GM23338 (cell line): ENCODE measurements at regions not wholly inside any gene's neighbourhood (a gene's known extent, or its start where the extent isn't known, plus 50 kb on each side); places are given as distances from the start of the nearest gene placed in this dataset.

Experiments
- ATAC-seq: fragments of 200-7000 bp; cut with Tn5 transposase; 3 replicates; pipeline ENCODE4 v1.9.1; 2020
- DNase-seq: peaks from one replicate; pipeline ENCODE4 v3.0.0-alpha.2; 2015; ENCODE audit warnings: low spot score
- H2AFZ ChIP-seq: fragments of 200-600 bp; sonication (generic); 2 replicates; pipeline ENCODE4 v1.8.0; 2016; ENCODE audit warnings: antibody characterized with exemption, mild to moderate bottlenecking, moderate library complexity
- H3F3A ChIP-seq: fragments of 200-600 bp; sonication (generic); replicated peaks from 2 replicates; pipeline ENCODE4 v1.8.0; 2017; ENCODE audit warnings: antibody characterized with exemption, mixed run types, low read depth
- H3K27ac ChIP-seq: fragments of 200-600 bp; sonication (generic); 2 replicates; pipeline ENCODE4 v1.6.1; 2016; ENCODE audit warnings: low read depth
- H3K27me3 ChIP-seq: fragments of 200-600 bp; sonication (generic); 2 replicates; pipeline ENCODE4 v1.8.0; 2016; ENCODE audit warnings: mild to moderate bottlenecking, mixed run types, moderate library complexity; ENCODE audit not compliant: insufficient read depth
- H3K36me3 ChIP-seq: fragments of 200-600 bp; sonication (generic); 2 replicates; pipeline ENCODE4 v1.8.0; 2016; ENCODE audit warnings: mild to moderate bottlenecking; ENCODE audit not compliant: insufficient read depth
- H3K4me1 ChIP-seq: fragments of 200-600 bp; sonication (generic); 2 replicates; pipeline ENCODE4 v1.8.0; 2016; ENCODE audit warnings: mild to moderate bottlenecking, moderate library complexity; ENCODE audit not compliant: insufficient read depth
- H3K4me2 ChIP-seq: fragments of 200-600 bp; sonication (generic); 2 replicates; pipeline ENCODE4 v1.7.1; 2017; ENCODE audit warnings: mixed run types
- H3K4me3 ChIP-seq: fragments of 200-600 bp; sonication (generic); 2 replicates; pipeline ENCODE4 v1.6.1; 2016; ENCODE audit warnings: mixed run types
- H3K79me2 ChIP-seq: fragments of 200-600 bp; sonication (generic); replicated peaks from 2 replicates; pipeline ENCODE4 v1.8.0; 2017; ENCODE audit warnings: mild to moderate bottlenecking; ENCODE audit not compliant: insufficient read depth
- H3K9me2 ChIP-seq: fragments of 200-600 bp; sonication (generic); 2 replicates; pipeline ENCODE4 v1.8.0; 2017; ENCODE audit not compliant: insufficient read depth
- H4K20me1 ChIP-seq: fragments of 200-600 bp; sonication (generic); replicated peaks from 2 replicates; pipeline ENCODE4 v1.8.0; 2017; ENCODE audit warnings: mild to moderate bottlenecking; ENCODE audit not compliant: insufficient read depth
- H3K27ac Mint-ChIP-seq: 2 replicates; pipeline ENCODE4 v1.8.0; 2020; ENCODE audit warnings: inconsistent platforms, mild to moderate bottlenecking, moderate library complexity, mixed read lengths
- H3K27me3 Mint-ChIP-seq: 3 replicates; pipeline ENCODE4 v1.8.0; 2022; ENCODE audit warnings: low read depth, mild to moderate bottlenecking, moderate library complexity, mixed read lengths, inconsistent platforms; ENCODE audit not compliant: insufficient read depth, poor library complexity
- H3K36me3 Mint-ChIP-seq: 3 replicates; pipeline ENCODE4 v1.8.0; 2021; ENCODE audit warnings: low read depth, mild to moderate bottlenecking, inconsistent platforms, moderate library complexity, mixed read lengths
- H3K4me1 Mint-ChIP-seq: 3 replicates; pipeline ENCODE4 v1.8.0; 2020; ENCODE audit warnings: mild to moderate bottlenecking, inconsistent platforms, mixed read lengths
- H3K4me3 Mint-ChIP-seq: 3 replicates; pipeline ENCODE4 v1.8.0; 2021; ENCODE audit warnings: moderate library complexity, mild to moderate bottlenecking, inconsistent platforms, mixed read lengths
- H3K9me3 Mint-ChIP-seq: 3 replicates; pipeline ENCODE4 v1.8.0; 2020; ENCODE audit warnings: moderate library complexity, mild to moderate bottlenecking, inconsistent platforms, mixed read lengths
- CREB1 ChIP-seq: fragments of 250-450 bp; sonication (Bioruptor Pico); IDR thresholded peaks from 2 replicates; pipeline ENCODE4 v1.5.0; 2020; ENCODE audit warnings: low read depth, mild to moderate bottlenecking, moderate library complexity
- CTCF ChIP-seq, 2 experiments: fragments of 200-600 bp in 1 of 2; sonication (generic) in 1 of 2; conservative IDR thresholded peaks; 2 replicates each; pipeline versions ENCODE4 v1.5.1 to v1.6.1; 2016 to 2017; ENCODE audit warnings: antibody characterized with exemption in 2 of 2, low read depth in 2 of 2, mild to moderate bottlenecking in 2 of 2, moderate library complexity in 1 of 2
- EZH2 ChIP-seq: fragments of 200-600 bp; sonication (generic); IDR thresholded peaks from one replicate; pipeline ENCODE4 v1.8.0; 2017; ENCODE audit warnings: antibody characterized with exemption, mild to moderate bottlenecking, low read depth; ENCODE audit not compliant: unreplicated experiment
- EZH2phosphoT487 ChIP-seq: fragments of 200-600 bp; sonication (generic); IDR thresholded peaks from one replicate; pipeline ENCODE4 v1.8.1; 2018; ENCODE audit warnings: antibody characterized with exemption; ENCODE audit not compliant: unreplicated experiment
- JUNB ChIP-seq: IDR thresholded peaks from one replicate; pipeline ENCODE4 v1.6.1; 2016; ENCODE audit warnings: antibody characterized with exemption; ENCODE audit not compliant: unreplicated experiment
- NANOG ChIP-seq: IDR thresholded peaks from 2 replicates; pipeline ENCODE4 v1.6.1; 2016; ENCODE audit warnings: antibody characterized with exemption, borderline replicate concordance
- POLR2AphosphoS5 ChIP-seq: IDR thresholded peaks from 2 replicates; pipeline ENCODE4 v1.6.1; 2016; ENCODE audit warnings: antibody characterized with exemption, low read depth
- STAT1 ChIP-seq: IDR thresholded peaks from one replicate; pipeline ENCODE4 v1.6.1; 2016; ENCODE audit warnings: antibody characterized with exemption; ENCODE audit not compliant: unreplicated experiment
- ZNF114 ChIP-seq: fragments of 250-450 bp; sonication (Bioruptor Pico); IDR thresholded peaks from 2 replicates; pipeline ENCODE4 v1.5.0; 2020; ENCODE audit warnings: mild to moderate bottlenecking, moderate library complexity
- ZNF331 ChIP-seq: fragments of 250-450 bp; sonication (Bioruptor Pico); IDR thresholded peaks from 2 replicates; pipeline ENCODE4 v1.5.0; 2020; ENCODE audit warnings: low read depth, mild to moderate bottlenecking, moderate library complexity
- TF ChIP-seq, protein P1 (sequence below): IDR thresholded peaks from one replicate; pipeline ENCODE4 v1.6.1; 2018; ENCODE audit warnings: antibody characterized with exemption; ENCODE audit not compliant: unreplicated experiment
- TF ChIP-seq, protein P2 (sequence below): IDR thresholded peaks from 2 replicates; pipeline ENCODE4 v1.6.1; 2016; ENCODE audit warnings: antibody characterized with exemption
- TF ChIP-seq, protein P3 (sequence below): fragments of 250-450 bp; sonication (Bioruptor Pico); IDR thresholded peaks from 2 replicates; pipeline ENCODE4 v1.5.0; 2020; ENCODE audit warnings: mild to moderate bottlenecking, moderate library complexity

GRCh38 chr6:87753131-87753685 lies 51.2 kb upstream of the AKIRIN2 start:
- H3K4me1 Mint-ChIP-seq: peaks cover 13% of the 10 kb centered on the region
- peaks cover 4% of the 10 kb centered on the region for H3K27me3 Mint-ChIP-seq

More at GRCh38 chr6:87753131-87753685, 51.2 kb upstream of the AKIRIN2 start:
- H3K27ac ChIP-seq: no peak overlapping the region
- ATAC-seq (no peak), DNase-seq (no peak)
- no peak overlapping the region for H2AFZ ChIP-seq
- no peaks in the 10 kb centered on the region for H3K36me3 ChIP-seq
- Mint-ChIP-seq H3K27ac (no peak overlapping the region), H3K36me3 (no peaks in the 10 kb centered on the region; the same call in 2 of the 3 replicates), H3K4me3 (no peak overlapping the region), H3K9me3 (peaks cover 14% of the 10 kb centered on the region; the same call in 2 of the 3 replicates)
- peaks cover 5% of the 10 kb centered on the region; the same call in 1 of the 2 replicates for H3K4me1 ChIP-seq
- H3K4me2 ChIP-seq: no peak overlapping the region
- no peaks in the 10 kb centered on the region for H4K20me1 ChIP-seq
- no peak overlapping the region for H3K4me3 ChIP-seq
- no peaks in the 10 kb centered on the region for H3K9me2 ChIP-seq
- no peaks in the 10 kb centered on the region for H3K27me3 ChIP-seq
- no peaks in the 10 kb centered on the region for H3K79me2 ChIP-seq
- TF ChIP-seq CREB1 (CRISPR knock-in tag): no peak
- TF ChIP-seq, protein P1, sequence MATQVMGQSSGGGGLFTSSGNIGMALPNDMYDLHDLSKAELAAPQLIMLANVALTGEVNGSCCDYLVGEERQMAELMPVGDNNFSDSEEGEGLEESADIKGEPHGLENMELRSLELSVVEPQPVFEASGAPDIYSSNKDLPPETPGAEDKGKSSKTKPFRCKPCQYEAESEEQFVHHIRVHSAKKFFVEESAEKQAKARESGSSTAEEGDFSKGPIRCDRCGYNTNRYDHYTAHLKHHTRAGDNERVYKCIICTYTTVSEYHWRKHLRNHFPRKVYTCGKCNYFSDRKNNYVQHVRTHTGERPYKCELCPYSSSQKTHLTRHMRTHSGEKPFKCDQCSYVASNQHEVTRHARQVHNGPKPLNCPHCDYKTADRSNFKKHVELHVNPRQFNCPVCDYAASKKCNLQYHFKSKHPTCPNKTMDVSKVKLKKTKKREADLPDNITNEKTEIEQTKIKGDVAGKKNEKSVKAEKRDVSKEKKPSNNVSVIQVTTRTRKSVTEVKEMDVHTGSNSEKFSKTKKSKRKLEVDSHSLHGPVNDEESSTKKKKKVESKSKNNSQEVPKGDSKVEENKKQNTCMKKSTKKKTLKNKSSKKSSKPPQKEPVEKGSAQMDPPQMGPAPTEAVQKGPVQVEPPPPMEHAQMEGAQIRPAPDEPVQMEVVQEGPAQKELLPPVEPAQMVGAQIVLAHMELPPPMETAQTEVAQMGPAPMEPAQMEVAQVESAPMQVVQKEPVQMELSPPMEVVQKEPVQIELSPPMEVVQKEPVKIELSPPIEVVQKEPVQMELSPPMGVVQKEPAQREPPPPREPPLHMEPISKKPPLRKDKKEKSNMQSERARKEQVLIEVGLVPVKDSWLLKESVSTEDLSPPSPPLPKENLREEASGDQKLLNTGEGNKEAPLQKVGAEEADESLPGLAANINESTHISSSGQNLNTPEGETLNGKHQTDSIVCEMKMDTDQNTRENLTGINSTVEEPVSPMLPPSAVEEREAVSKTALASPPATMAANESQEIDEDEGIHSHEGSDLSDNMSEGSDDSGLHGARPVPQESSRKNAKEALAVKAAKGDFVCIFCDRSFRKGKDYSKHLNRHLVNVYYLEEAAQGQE: no peak
- no peak for TF ChIP-seq EZH2
- TF ChIP-seq, protein P2, sequence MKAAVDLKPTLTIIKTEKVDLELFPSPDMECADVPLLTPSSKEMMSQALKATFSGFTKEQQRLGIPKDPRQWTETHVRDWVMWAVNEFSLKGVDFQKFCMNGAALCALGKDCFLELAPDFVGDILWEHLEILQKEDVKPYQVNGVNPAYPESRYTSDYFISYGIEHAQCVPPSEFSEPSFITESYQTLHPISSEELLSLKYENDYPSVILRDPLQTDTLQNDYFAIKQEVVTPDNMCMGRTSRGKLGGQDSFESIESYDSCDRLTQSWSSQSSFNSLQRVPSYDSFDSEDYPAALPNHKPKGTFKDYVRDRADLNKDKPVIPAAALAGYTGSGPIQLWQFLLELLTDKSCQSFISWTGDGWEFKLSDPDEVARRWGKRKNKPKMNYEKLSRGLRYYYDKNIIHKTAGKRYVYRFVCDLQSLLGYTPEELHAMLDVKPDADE: no peak
- TF ChIP-seq NANOG: no peak
- TF ChIP-seq ZNF114 (CRISPR knock-in tag): no peak
- no peak for TF ChIP-seq CTCF (conservative IDR thresholded peaks at IDR 0.05; ENCODE audit: low read depth in 2 of 2)
- TF ChIP-seq, protein P3, sequence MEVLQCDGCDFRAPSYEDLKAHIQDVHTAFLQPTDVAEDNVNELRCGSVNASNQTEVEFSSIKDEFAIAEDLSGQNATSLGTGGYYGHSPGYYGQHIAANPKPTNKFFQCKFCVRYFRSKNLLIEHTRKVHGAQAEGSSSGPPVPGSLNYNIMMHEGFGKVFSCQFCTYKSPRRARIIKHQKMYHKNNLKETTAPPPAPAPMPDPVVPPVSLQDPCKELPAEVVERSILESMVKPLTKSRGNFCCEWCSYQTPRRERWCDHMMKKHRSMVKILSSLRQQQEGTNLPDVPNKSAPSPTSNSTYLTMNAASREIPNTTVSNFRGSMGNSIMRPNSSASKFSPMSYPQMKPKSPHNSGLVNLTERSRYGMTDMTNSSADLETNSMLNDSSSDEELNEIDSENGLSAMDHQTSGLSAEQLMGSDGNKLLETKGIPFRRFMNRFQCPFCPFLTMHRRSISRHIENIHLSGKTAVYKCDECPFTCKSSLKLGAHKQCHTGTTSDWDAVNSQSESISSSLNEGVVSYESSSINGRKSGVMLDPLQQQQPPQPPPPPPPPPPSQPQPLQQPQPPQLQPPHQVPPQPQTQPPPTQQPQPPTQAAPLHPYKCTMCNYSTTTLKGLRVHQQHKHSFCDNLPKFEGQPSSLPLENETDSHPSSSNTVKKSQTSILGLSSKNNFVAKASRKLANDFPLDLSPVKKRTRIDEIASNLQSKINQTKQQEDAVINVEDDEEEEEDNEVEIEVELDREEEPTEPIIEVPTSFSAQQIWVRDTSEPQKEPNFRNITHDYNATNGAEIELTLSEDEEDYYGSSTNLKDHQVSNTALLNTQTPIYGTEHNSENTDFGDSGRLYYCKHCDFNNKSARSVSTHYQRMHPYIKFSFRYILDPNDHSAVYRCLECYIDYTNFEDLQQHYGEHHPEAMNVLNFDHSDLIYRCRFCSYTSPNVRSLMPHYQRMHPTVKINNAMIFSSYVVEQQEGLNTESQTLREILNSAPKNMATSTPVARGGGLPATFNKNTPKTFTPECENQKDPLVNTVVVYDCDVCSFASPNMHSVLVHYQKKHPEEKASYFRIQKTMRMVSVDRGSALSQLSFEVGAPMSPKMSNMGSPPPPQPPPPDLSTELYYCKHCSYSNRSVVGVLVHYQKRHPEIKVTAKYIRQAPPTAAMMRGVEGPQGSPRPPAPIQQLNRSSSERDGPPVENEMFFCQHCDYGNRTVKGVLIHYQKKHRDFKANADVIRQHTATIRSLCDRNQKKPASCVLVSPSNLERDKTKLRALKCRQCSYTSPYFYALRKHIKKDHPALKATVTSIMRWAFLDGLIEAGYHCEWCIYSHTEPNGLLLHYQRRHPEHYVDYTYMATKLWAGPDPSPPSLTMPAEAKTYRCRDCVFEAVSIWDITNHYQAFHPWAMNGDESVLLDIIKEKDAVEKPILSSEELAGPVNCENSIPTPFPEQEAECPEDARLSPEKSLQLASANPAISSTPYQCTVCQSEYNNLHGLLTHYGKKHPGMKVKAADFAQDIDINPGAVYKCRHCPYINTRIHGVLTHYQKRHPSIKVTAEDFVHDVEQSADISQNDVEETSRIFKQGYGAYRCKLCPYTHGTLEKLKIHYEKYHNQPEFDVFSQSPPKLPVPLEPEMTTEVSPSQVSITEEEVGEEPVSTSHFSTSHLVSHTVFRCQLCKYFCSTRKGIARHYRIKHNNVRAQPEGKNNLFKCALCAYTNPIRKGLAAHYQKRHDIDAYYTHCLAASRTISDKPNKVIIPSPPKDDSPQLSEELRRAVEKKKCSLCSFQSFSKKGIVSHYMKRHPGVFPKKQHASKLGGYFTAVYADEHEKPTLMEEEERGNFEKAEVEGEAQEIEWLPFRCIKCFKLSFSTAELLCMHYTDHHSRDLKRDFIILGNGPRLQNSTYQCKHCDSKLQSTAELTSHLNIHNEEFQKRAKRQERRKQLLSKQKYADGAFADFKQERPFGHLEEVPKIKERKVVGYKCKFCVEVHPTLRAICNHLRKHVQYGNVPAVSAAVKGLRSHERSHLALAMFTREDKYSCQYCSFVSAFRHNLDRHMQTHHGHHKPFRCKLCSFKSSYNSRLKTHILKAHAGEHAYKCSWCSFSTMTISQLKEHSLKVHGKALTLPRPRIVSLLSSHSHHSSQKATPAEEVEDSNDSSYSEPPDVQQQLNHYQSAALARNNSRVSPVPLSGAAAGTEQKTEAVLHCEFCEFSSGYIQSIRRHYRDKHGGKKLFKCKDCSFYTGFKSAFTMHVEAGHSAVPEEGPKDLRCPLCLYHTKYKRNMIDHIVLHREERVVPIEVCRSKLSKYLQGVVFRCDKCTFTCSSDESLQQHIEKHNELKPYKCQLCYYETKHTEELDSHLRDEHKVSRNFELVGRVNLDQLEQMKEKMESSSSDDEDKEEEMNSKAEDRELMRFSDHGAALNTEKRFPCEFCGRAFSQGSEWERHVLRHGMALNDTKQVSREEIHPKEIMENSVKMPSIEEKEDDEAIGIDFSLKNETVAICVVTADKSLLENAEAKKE (CRISPR knock-in tag): no peak
- no peak for TF ChIP-seq JUNB
- TF ChIP-seq ZNF331: no peak
- no peak for TF ChIP-seq STAT1
- no peak for TF ChIP-seq POLR2AphosphoS5
- TF ChIP-seq EZH2phosphoT487: no peak
- no peaks in the 10 kb centered on the region for H3F3A ChIP-seq
